ENCODE measurements at regions not wholly inside any gene's neighbourhood (a gene's known extent, or its start where the extent isn't known, plus 50 kb on each side); places are given as distances from the start of the nearest gene placed in this dataset.

- DNase-seq (ENCODE audit: low spot score): no peak
Observed at GRCh38 chr5:109945097-109945678, 255.5 kb downstream of the MAN2A1 start.

GRCh38 chr5:109945723-109946480, 256.2 kb downstream of the MAN2A1 start:
- DNase-seq (ENCODE audit: low spot score): no peak

GRCh38 chr5:109946610-109947009, 256.9 kb downstream of the MAN2A1 start:
- no peak for DNase-seq (ENCODE audit: low spot score)

- no peak for DNase-seq (ENCODE audit: low spot score)
Observed at GRCh38 chr5:109947667-109948066, 257.9 kb downstream of the MAN2A1 start.

GRCh38 chr5:109950634-109951033, 260.9 kb downstream of the MAN2A1 start:
- no peak for DNase-seq (ENCODE audit: low spot score)

- no peak for DNase-seq (ENCODE audit: low spot score)
Observed at GRCh38 chr5:109951348-109951747, 261.6 kb downstream of the MAN2A1 start.

GRCh38 chr5:109951758-109952157, 262.0 kb downstream of the MAN2A1 start:
- no peak for DNase-seq (ENCODE audit: low spot score)

GRCh38 chr5:109953761-109954160, 264.0 kb downstream of the MAN2A1 start:
- no peak for DNase-seq (ENCODE audit: low spot score)

- no peak for DNase-seq (ENCODE audit: low spot score)
Observed at GRCh38 chr5:109956884-109957283, 267.2 kb downstream of the MAN2A1 start.

- no peak for DNase-seq (ENCODE audit: low spot score)
Observed at GRCh38 chr5:109958082-109958481, 268.4 kb downstream of the MAN2A1 start.

- DNase-seq (ENCODE audit: low spot score): no peak
Observed at GRCh38 chr5:109959652-109960051, 269.9 kb downstream of the MAN2A1 start.

- peak; percentile 69 for DNase-seq (ENCODE audit: low spot score)
Observed at GRCh38 chr5:109961751-109962150, 272.0 kb downstream of the MAN2A1 start.

- peak; percentile 29 for DNase-seq (ENCODE audit: low spot score)
Observed at GRCh38 chr5:109962882-109963603, 273.3 kb downstream of the MAN2A1 start.

GRCh38 chr5:109964136-109964535, 274.4 kb downstream of the MAN2A1 start:
- no peak for DNase-seq (ENCODE audit: low spot score)

GRCh38 chr5:109965634-109966033, 275.9 kb downstream of the MAN2A1 start:
- DNase-seq (ENCODE audit: low spot score): no peak

GRCh38 chr5:109971968-109972367, 282.2 kb downstream of the MAN2A1 start:
- DNase-seq (ENCODE audit: low spot score): no peak

- no peak for DNase-seq (ENCODE audit: low spot score)
Observed at GRCh38 chr5:109981979-109982378, 292.3 kb downstream of the MAN2A1 start.

- DNase-seq (ENCODE audit: low spot score): no peak
Observed at GRCh38 chr5:109982966-109983534, 293.3 kb downstream of the MAN2A1 start.

GRCh38 chr5:109986726-109987125, 297.0 kb downstream of the MAN2A1 start:
- DNase-seq (ENCODE audit: low spot score): no peak

GRCh38 chr5:109987355-109987754, 297.6 kb downstream of the MAN2A1 start:
- no peak for DNase-seq (ENCODE audit: low spot score)

- no peak for DNase-seq (ENCODE audit: low spot score)
Observed at GRCh38 chr5:109987970-109988369, 298.2 kb downstream of the MAN2A1 start.

- no peak for DNase-seq (ENCODE audit: low spot score)
Observed at GRCh38 chr5:109989161-109989560, 299.4 kb downstream of the MAN2A1 start.

Measured in pons (tissue), 1 donor.